Fibroblast of pulmonary artery (primary cell): ENCODE measurements at regions not wholly inside any gene's neighbourhood (a gene's known extent, or its start where the extent isn't known, plus 50 kb on each side); places are given as distances from the start of the nearest gene placed in this dataset.
"Not testable (repeated sequence)": the region's sequence is repeated elsewhere in the genome, so short reads cannot be mapped to it uniquely, and the experiment has no call there.

Source experiments
- DNase-seq: peaks from one replicate; pipeline ENCODE4 v3.0.0-alpha.2; 2010; ENCODE audit warnings: low read depth
- H3K4me3 ChIP-seq: replicated peaks from 2 replicates; pipeline ENCODE4 v1.5.1; 2011; ENCODE audit warnings: low read depth, mild to moderate bottlenecking, control low read depth, low read length, moderate library complexity
- CTCF ChIP-seq: IDR thresholded peaks from 2 replicates; pipeline ENCODE4 v1.5.1; 2011; ENCODE audit warnings: mild to moderate bottlenecking, control low read depth, low read length, inconsistent platforms; ENCODE audit errors: missing control alignments

GRCh38 chr1:65539266-65540131 lies 119.0 kb downstream of the LEPR start:
- no peak for DNase-seq
- H3K4me3 ChIP-seq, result no peak overlapping the region
- no peak for TF ChIP-seq CTCF

DNA sequence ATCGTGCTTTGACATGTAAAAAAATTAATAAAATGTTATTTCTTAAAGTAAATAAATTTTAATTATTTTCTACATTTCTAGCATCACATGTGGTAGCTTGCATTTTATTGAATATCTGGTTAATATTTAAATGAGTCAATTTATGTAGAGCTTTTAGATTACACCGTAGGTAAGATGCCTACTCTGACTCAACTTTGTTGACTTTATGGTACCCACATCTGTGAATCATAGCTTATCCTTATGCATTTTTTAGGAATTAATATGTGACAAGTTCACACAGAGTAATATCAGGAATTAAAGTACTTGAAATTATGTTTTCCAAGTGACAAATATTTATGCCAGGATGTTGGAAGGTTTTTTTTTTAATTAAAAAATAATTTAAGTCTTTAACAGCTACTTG lies 120.7 kb downstream of the LEPR start:
- TF ChIP-seq CTCF, result no peak
- DNase-seq, result no peak
- H3K4me3 ChIP-seq, result no peak overlapping the region

GRCh38 chr1:65541865-65542264 lies 121.4 kb downstream of the LEPR start:
- no peak for TF ChIP-seq CTCF
- no peak overlapping the region for H3K4me3 ChIP-seq
- no peak for DNase-seq

GRCh38 chr1:65542592-65542991 lies 122.1 kb downstream of the LEPR start:
- not testable (repeated sequence) for H3K4me3 ChIP-seq, DNase-seq

DNA sequence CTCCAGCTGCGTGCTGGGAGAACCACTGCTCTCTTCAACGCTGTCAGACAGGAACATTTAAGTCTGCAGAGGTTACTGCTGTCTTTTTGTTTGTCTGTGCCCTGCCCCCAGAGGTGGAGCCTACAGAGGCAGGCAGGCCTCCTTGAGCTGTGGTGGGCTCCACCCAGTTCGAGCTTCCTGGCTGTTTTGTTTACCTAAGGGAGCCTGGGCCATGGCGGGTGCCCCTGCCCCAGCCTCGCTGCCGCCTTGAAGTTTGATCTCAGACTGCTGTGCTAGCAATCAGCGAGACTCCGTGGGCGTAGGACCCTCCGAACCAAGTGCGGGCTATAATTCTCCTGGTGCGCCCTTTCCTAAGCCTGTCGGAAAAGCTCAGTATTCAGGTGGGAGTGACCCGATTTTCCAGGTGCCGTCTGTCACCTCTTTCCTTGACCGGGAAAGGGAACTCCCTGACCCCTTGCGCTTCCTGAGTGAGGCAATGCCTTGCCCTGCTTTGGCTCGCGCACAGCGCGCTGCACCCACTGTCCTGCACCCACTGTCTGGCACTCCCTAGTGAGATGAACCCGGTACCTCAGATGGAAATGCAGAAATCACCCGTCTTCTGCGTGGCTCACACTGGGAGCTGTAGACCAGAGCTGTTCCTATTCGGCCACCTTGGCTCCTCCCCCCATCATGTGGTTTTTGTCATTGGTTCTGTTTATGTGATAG lies 130.0 kb downstream of the LEPR start:
- not testable (repeated sequence) for H3K4me3 ChIP-seq, DNase-seq

DNA sequence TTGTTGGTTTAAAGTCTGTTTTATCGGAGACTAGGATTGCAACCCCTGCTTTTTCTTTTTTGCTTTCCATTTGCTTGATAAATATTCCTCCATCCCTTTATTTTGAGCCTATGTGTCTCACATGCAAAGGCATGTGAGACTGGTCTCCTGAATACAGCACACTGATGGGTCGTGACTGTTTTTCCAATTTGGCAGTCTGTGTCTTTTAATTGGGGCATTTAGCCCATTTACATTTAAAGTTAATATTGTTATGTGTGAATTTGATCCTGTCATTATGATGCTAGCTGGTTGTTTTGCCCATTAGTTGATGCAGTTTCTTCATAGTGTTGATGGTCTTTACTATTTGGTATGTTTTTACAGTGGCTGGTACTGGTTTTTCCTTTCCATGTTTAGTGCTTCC lies 132.0 kb downstream of the LEPR start:
- H3K4me3 ChIP-seq, DNase-seq: not testable (repeated sequence)

DNA sequence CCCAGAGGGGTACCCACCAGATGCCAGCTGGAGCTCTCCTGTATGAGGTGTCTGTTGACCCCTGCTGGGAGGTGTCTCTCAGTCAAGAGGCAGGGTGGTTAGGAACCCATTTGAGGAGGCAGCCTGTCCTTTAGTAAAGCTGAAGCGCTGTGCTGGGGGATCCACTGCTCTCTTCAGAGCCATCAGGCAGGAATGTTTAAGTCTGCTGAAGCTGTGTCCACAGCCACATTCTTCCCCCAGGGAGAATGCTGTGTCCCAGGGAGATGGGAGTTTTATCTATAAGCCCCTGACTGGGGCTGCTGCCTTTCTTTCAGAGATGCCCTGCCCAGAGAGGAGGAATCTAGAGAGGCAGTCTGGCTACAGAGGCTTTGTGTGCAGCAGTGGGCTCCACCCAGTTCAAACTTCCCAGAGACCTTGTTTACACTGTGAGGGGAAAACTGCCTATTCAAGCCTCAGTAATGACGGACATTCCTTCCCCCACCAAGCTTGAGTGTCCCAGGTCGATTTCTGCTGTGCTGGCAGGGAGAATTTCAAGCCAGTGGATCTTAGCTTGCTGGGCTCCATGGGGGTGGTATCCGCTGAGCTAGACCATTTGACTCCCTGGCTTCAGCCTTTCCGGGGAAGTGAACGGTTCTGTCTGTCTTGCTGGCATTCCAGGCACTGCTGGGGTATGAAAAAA lies 133.8 kb downstream of the LEPR start:
- DNase-seq, H3K4me3 ChIP-seq: not testable (repeated sequence)

DNA sequence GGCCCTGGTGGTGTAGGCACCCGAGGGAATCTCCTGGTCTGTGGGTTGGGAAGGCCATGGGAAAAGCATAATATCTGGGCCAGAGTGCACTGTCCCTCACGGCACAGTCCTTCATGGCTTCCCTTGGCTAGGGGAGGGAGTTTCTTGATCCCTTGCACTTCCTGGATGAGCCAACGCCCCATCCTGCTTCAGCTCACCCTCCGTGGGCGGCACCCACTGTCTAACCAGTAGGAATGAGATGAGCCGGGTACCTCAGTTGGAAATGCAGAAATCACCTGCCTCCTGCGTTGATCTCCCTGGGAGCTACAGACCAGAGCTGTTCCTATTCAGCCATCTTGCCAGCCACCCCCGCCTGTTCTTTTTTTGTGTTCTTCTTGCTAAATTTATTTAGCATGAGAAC lies 134.4 kb downstream of the LEPR start:
- DNase-seq, result no peak
- no peak overlapping the region for H3K4me3 ChIP-seq
- TF ChIP-seq CTCF, result no peak

DNA sequence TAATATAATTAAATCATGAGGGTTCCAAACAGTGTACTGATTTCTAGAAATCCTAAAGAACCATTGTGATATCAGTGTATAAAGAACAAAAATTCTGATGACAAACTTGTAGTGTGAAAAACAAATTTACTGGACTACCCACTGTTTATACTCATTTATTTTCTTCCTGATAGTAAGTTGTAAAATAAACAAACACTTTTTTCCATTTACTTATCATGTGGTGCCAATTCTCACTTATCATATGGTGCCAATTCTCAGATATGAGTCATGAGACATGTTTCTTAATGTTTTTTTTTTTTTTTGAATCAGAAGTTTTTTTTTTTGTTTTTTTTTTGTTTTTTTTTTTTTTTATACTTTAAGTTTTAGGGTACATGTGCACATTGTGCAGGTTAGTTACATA lies 137.7 kb downstream of the LEPR start:
- no peak overlapping the region for H3K4me3 ChIP-seq
- DNase-seq, result no peak

More for the DNA sequence above, 137.7 kb downstream of the LEPR start:
- no peak for TF ChIP-seq CTCF
